ENCODE measurements at regions not wholly inside any gene's neighbourhood (a gene's known extent, or its start where the extent isn't known, plus 50 kb on each side); places are given as distances from the start of the nearest gene placed in this dataset.

DNA sequence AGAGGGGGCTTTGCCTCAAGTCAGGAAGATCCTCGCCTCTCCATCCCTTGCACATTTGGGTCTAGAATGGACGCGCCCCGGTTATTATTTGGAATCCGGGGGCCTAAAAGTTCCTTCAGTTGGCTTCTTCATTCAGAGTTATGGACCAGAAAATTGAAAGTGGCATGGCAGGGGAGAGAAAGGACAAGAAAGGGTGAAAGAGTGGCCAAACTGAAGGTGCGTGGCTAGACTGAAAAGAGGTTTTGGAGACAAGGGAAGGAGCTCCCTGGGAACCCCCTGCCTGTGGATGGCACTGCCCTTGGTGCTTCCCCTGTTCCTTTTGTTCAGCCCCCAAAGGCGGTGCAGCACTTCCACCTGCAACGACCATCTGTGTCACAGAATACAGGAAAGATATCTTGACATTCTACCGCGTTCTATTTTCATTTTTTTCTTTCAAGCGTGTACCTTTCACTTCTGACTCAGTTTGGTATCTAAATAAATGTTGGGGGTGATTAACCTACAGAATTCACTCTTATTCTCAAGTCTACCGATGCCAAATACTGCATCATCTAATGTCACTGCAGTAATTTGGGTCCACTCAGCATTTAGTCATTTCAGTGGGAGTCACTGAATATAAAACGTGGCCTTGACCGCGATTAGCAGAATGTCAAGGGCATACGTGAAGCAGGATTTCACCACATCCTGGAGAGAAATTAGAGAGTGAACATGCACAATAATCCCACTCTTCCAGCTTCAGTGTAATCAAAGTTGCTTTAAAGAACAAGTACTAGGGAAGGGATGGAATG, 88.1 kb upstream of the ARHGAP32 start:
- dilution Hi-C loops (cut with HindIII; ENCODE audit: low sequenced_read_pairs, unreplicated experiment) (no loop called here), in situ Hi-C loops (cut with MboI; ENCODE audit: low sequenced_read_pairs) (no loop called here), intact Hi-C loops (cut with micrococcal nuclease) (no loop called here)
- Histone ChIP-seq H4K5ac (ENCODE audit: low read depth, low read length) (no peak overlapping the region), H2BK5ac (ENCODE audit: low read depth, low read length, poor library complexity, severe bottlenecking) (no peak overlapping the region), H2AK9ac (replicated peaks; ENCODE audit: low read depth, low read length, poor library complexity) (peak overlapping the region; percentile 38), H3K4me2 (ENCODE audit: low read depth, low read length) (peak overlapping the region; percentile 87), H4K8ac (ENCODE audit: low read depth in 2 of 2, low read length in 2 of 2) (peak overlapping the region in 1 of 2 experiments; percentile 5; a peak in 1 of 4 replicates), H4K20me1 (ENCODE audit: insufficient read depth, low read length) (peaks cover 20% of the 10 kb centered on the region; the same call in 1 of the 2 replicates), H3K4me1 (ENCODE audit: control insufficient read depth, insufficient read depth, low read length) (peaks cover 2% of the 10 kb centered on the region; the same call in 1 of the 2 replicates), H3K79me1 (ENCODE audit: low read depth in 1 of 2, low read length in 2 of 2) (peaks cover 18 to 23% of the 10 kb centered on the region in 2 experiments), H3K9me3 (ENCODE audit: control insufficient read depth, insufficient read depth, low read length) (no peaks in the 10 kb centered on the region), H2BK120ac (ENCODE audit: low read depth, low read length) (no peak overlapping the region), H3K4ac (ENCODE audit: low read depth, low read length) (peak overlapping the region; percentile 18; the same call in 1 of the 2 replicates), H3K36me3 (ENCODE audit: control insufficient read depth, insufficient read depth, low read length) (no peaks in the 10 kb centered on the region), H3K9me1 (ENCODE audit: insufficient read depth, low read length) (no peaks in the 10 kb centered on the region), H2BK15ac (ENCODE audit: low read depth, low read length) (no peak overlapping the region), H3K18ac (ENCODE audit: low read depth, low read length) (no peak overlapping the region), H3K56ac (ENCODE audit: extremely low read depth, insufficient read depth, low read length) (no peak overlapping the region), H3K27ac (ENCODE audit: insufficient read depth, low read length) (no peak overlapping the region), H4K91ac (ENCODE audit: insufficient read depth, low read depth, low read length) (no peak overlapping the region), H2AFZ (replicated peaks; ENCODE audit: low read length, poor library complexity) (peak overlapping the region; percentile 98), H2AK5ac (ENCODE audit: low read depth, low read length) (no peak overlapping the region), H3K9ac (ENCODE audit: low read depth, low read length) (peak overlapping the region; percentile 59), H3K4me3 (ENCODE audit: insufficient read depth, low read depth, low read length) (peak overlapping the region; percentile 82), H2BK20ac (ENCODE audit: low read depth, low read length) (no peak overlapping the region), H3K27me3 (ENCODE audit: control insufficient read depth, insufficient read depth, low read length) (no peaks in the 10 kb centered on the region), H3K23ac (ENCODE audit: low read depth, low read length) (0 out of 2 replicates have a peak overlapping the region, but pooled peaks have one; percentile 40), H3K14ac (replicated peaks; ENCODE audit: low read depth, low read length) (0 out of 2 replicates have a peak overlapping the region, but pooled peaks have one; percentile 2)
- 57% methylated on average over 1 of the region's 16 CpGs; no CpG with 5 or more reads in 1 of the 2 experiments for WGBS, 2 experiments (ENCODE audit: extremely low coverage in 2 of 2, insufficient read length in 1 of 2)
- TF ChIP-seq FOS (IDR thresholded peaks at IDR 0.05; ENCODE audit: low read depth, low read length) (no peak), MAFK (IDR thresholded peaks at IDR 0.05; ENCODE audit: low read depth, low read length) (peak; percentile 85)
- BruUV-seq (replicated peaks) = no TSS peak
- ChIA-PET CTCF (interaction anchor here (0.6 kb wide), 1 partner anchor 296 kb away, joined by 3 read pairs; no protein-coding TSS in a partner anchor), POLR2A (ENCODE audit: unreplicated experiment) (no interaction called here)
- ATAC-seq (ENCODE audit: low read depth) (no peak), DNase-seq (peak; percentile 65)
